HepG2 (cell line): ENCODE measurements at regions not wholly inside any gene's neighbourhood (a gene's known extent, or its start where the extent isn't known, plus 50 kb on each side); places are given as distances from the start of the nearest gene placed in this dataset.

Experiments used
- ATAC-seq: fragments of 200-7000 bp; cut with Tn5 transposase; 3 replicates; pipeline ENCODE4 v1.9.1; 2020; ENCODE audit warnings: mild to moderate bottlenecking, moderate library complexity
- BruUV-seq: library from RNA; stranded (reverse); fragments of 400-500 nt; replicated peaks from 2 replicates; lab custom pipeline; 2021; lab: Mats Ljungman, UMichigan
- CTCF ChIA-PET: fragments of 300-600 bp; formaldehyde crosslinking; extraction: SDS; loops from one replicate; lab custom pipeline; 2021; ENCODE audit warnings: low total read pairs, inconsistent platforms, low intra/inter-chr PET ratio; lab: Yijun Ruan, JAX
- POLR2A ChIA-PET: fragments of 350-600 bp; sonication (Branson Sonifier 250); formaldehyde crosslinking; loops from one replicate; lab custom pipeline; 2020; ENCODE audit warnings: antibody characterized with exemption, inconsistent platforms; lab: Yijun Ruan, JAX
- DNase-seq: peaks from one replicate; pipeline ENCODE4 v3.0.0-alpha.2; 2015; ENCODE audit warnings: low spot score
- FAIRE-seq: peaks from 3 replicates; lab custom pipeline; 2011; peaks lifted over from hg19 to GRCh38; lab: Jason Lieb, UNC
- H2AFZ ChIP-seq: one replicate; pipeline ENCODE4 v1.6.1; 2011; ENCODE audit warnings: low read length, inconsistent platforms
- H3K27ac ChIP-seq: fragments of 300-600 bp; 3 replicates; pipeline ENCODE4 v1.8.0; 2011; ENCODE audit warnings: mixed run types, mild to moderate bottlenecking, mixed read lengths, low read length, inconsistent platforms; ENCODE audit not compliant: insufficient read depth; ENCODE audit errors: extremely low read length
- H3K27me3 ChIP-seq, 2 experiments: fragments of 200-600 bp in 1 of 2; 2 replicates in 1 of 2; 3 replicates in 1 of 2; pipeline versions ENCODE4 v1.6.0 to v1.8.0; 2011; ENCODE audit warnings: low read length in 2 of 2, mild to moderate bottlenecking in 2 of 2, moderate library complexity in 2 of 2, inconsistent platforms in 1 of 2; ENCODE audit not compliant: insufficient read depth in 2 of 2, control insufficient read depth in 1 of 2
- H3K36me3 ChIP-seq, 2 experiments: fragments of 200-600 bp in 1 of 2; replicated peaks in 1 of 2; 2 replicates in 1 of 2; 3 replicates in 1 of 2; pipeline versions ENCODE4 v1.5.1 to v1.8.0; 2011; ENCODE audit warnings: low read length in 2 of 2, inconsistent platforms in 1 of 2; ENCODE audit not compliant: insufficient read depth in 2 of 2, control insufficient read depth in 1 of 2
- H3K4me1 ChIP-seq: 2 replicates; pipeline ENCODE4 v1.5.1; 2012; ENCODE audit warnings: low read length, inconsistent platforms; ENCODE audit not compliant: insufficient read depth
- H3K4me2 ChIP-seq: 2 replicates; pipeline ENCODE4 v1.6.0; 2011; ENCODE audit warnings: low read depth, low read length, inconsistent platforms
- H3K4me3 ChIP-seq, 3 experiments: fragments of 200-600 bp in 1 of 3; sonication (generic), shearing (Covaris generic) in 1 of 3; replicated peaks in 1 of 3; 2 replicates each; pipeline ENCODE4 v1.5.1; 2011 to 2016; ENCODE audit warnings: low read length in 3 of 3, inconsistent platforms in 2 of 3, low read depth in 2 of 3, mild to moderate bottlenecking in 2 of 3, control low read depth in 1 of 3, mixed read lengths in 1 of 3; ENCODE audit not compliant: insufficient read depth in 1 of 3
- H3K79me2 ChIP-seq: one replicate; pipeline ENCODE4 v1.6.1; 2011; ENCODE audit warnings: low read length, inconsistent platforms; ENCODE audit not compliant: insufficient read depth
- H3K9ac ChIP-seq: 2 replicates; pipeline ENCODE4 v1.6.0; 2011; ENCODE audit warnings: mild to moderate bottlenecking, low read depth, low read length, inconsistent platforms; ENCODE audit not compliant: insufficient read depth
- H3K9me3 ChIP-seq: 2 replicates; pipeline ENCODE4 v1.5.1; 2012; ENCODE audit warnings: mild to moderate bottlenecking, low read length
- H4K20me1 ChIP-seq: 2 replicates; pipeline ENCODE4 v1.6.0; 2011; ENCODE audit warnings: inconsistent platforms, mild to moderate bottlenecking, low read length, moderate library complexity; ENCODE audit not compliant: insufficient read depth
- AGO1 ChIP-seq: fragments of 200-400 bp; formaldehyde crosslinking; IDR thresholded peaks from 2 replicates; pipeline ENCODE4 v1.6.1; 2017; ENCODE audit warnings: mild to moderate bottlenecking, low read depth, low read length, moderate library complexity; ENCODE audit not compliant: poor library complexity, severe bottlenecking
- HCFC1 ChIP-seq: fragments of 150-350 bp; IDR thresholded peaks from 2 replicates; pipeline ENCODE4 v1.6.1; 2014; ENCODE audit warnings: low read depth, low read length
- HDAC6 ChIP-seq: fragments of 200-600 bp; sonication (generic); IDR thresholded peaks from 2 replicates; pipeline ENCODE4 v1.7.0; 2017; ENCODE audit warnings: mild to moderate bottlenecking, antibody characterized with exemption, low read length, low read depth
- ISX ChIP-seq: sonication (generic); formaldehyde crosslinking; conservative IDR thresholded peaks from 2 replicates; pipeline ENCODE4 v1.5.0; 2020; ENCODE audit warnings: missing genetic modification reagents
- MTA3 ChIP-seq: sonication (generic); formaldehyde crosslinking; IDR thresholded peaks from 2 replicates; pipeline ENCODE4 v1.4.0; 2020; ENCODE audit warnings: missing genetic modification reagents
- PHF21A ChIP-seq: sonication (generic); formaldehyde crosslinking; IDR thresholded peaks from 2 replicates; pipeline ENCODE4 v1.5.0; 2020; ENCODE audit warnings: mild to moderate bottlenecking, missing genetic modification reagents
- RBM22 ChIP-seq: fragments of 200-400 bp; formaldehyde crosslinking; optimal IDR thresholded peaks from 2 replicates; pipeline ENCODE3; 2017; ENCODE audit warnings: mild to moderate bottlenecking, low read length, moderate library complexity
- ZMYM4 ChIP-seq: sonication (generic); formaldehyde crosslinking; IDR thresholded peaks from 2 replicates; pipeline ENCODE4 v1.8.1; 2023; ENCODE audit warnings: mild to moderate bottlenecking, missing genetic modification reagents
- ZNF234 ChIP-seq: sonication (generic); formaldehyde crosslinking; conservative IDR thresholded peaks from 2 replicates; pipeline ENCODE4 v1.5.1; 2020; ENCODE audit warnings: mild to moderate bottlenecking, missing genetic modification reagents
- ZNF263 ChIP-seq: sonication (generic); formaldehyde crosslinking; IDR thresholded peaks from 2 replicates; pipeline ENCODE4 v1.4.0; 2020; ENCODE audit warnings: missing genetic modification reagents
- ZNF30 ChIP-seq: sonication (generic); formaldehyde crosslinking; IDR thresholded peaks from 2 replicates; pipeline ENCODE4 v1.5.0; 2020; ENCODE audit warnings: mild to moderate bottlenecking, missing genetic modification reagents
- ZNF44 ChIP-seq: sonication (generic); formaldehyde crosslinking; IDR thresholded peaks from 2 replicates; pipeline ENCODE4 v1.5.1; 2020; ENCODE audit warnings: mild to moderate bottlenecking, missing genetic modification reagents
- ZNF552 ChIP-seq: sonication (generic); formaldehyde crosslinking; IDR thresholded peaks from 2 replicates; pipeline ENCODE4 v1.9.0; 2022; ENCODE audit warnings: missing genetic modification reagents, mild to moderate bottlenecking, borderline replicate concordance
- ZNF709 ChIP-seq: sonication (generic); formaldehyde crosslinking; IDR thresholded peaks from 2 replicates; pipeline ENCODE4 v1.5.0; 2020; ENCODE audit warnings: mild to moderate bottlenecking, missing genetic modification reagents
- WGBS: methylation state at CpG from one replicate; pipeline ENCODE4 v1.1.6; 2017; ENCODE audit warnings: low lambda C conversion rate; 5-methylcytosine and 5-hydroxymethylcytosine counted together
- in situ Hi-C: cut with HindIII; loops from 2 replicates; pipeline ENCODE4 v1.10.0; 2017; ENCODE audit warnings: low pct_unique_long_range_greater_than_20kb; ENCODE audit not compliant: extremely low pct_ligation_motif_present
- intact Hi-C: fragments of 100-400 bp; cut with micrococcal nuclease; formaldehyde crosslinking; loops from one replicate; pipeline ENCODE4 v1.10.0; 2022; ENCODE audit not compliant: unreplicated experiment
- TF ChIP-seq, protein P1 (sequence below): sonication (generic); formaldehyde crosslinking; IDR thresholded peaks from 2 replicates; pipeline ENCODE4 v1.5.1; 2020; ENCODE audit warnings: missing genetic modification reagents, mild to moderate bottlenecking, borderline replicate concordance
- TF ChIP-seq, protein P2 (sequence below): sonication (generic); formaldehyde crosslinking; IDR thresholded peaks from 2 replicates; pipeline ENCODE4 v1.4.0; 2020; ENCODE audit warnings: missing genetic modification reagents
- TF ChIP-seq, protein P3 (sequence below): sonication (generic); formaldehyde crosslinking; IDR thresholded peaks from 2 replicates; pipeline ENCODE4 v1.4.0; 2020; ENCODE audit warnings: mild to moderate bottlenecking, missing genetic modification reagents

DNA sequence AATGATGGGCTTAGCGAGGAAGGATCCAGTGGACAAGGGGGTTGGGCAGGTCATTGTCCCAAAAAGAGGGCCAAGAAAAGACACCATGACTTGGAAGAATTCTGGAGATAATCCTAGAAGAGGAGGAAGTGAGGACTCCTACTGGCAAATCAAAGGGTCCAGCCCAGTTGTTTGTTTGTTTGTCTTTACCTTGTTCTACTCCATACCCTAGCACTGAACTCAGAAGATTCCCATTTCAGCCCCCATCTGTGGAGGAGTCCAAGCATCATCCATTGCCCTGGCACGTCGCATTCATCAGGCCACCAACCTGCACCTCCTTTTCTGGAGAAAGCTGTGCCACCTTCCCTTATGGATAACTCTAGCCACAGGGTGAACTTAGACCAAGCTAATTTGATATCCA lies 326.2 kb downstream of the EN1 start:
- no peaks in the 10 kb centered on the region for H3K36me3 ChIP-seq
- no peaks in the 10 kb centered on the region for H3K27me3 ChIP-seq
- no peak overlapping the region for H3K4me2 ChIP-seq
- no peak for DNase-seq
- intact Hi-C loops (no loop called here), in situ Hi-C loops (no loop called here)
- no peak overlapping the region for H2AFZ ChIP-seq
- no peak overlapping the region for H3K27ac ChIP-seq
- no peaks in the 10 kb centered on the region for H3K79me2 ChIP-seq
- POLR2A ChIA-PET, result no interaction called here
- H3K4me3 ChIP-seq, result no peak overlapping the region
- no peak for ATAC-seq
- peaks cover 33% of the 10 kb centered on the region for H3K9me3 ChIP-seq
- no peak for FAIRE-seq
- 31% methylated on average over 3 of the region's 3 CpGs for WGBS
- H3K4me1 ChIP-seq, result no peaks in the 10 kb centered on the region
- no TSS peak for BruUV-seq
- TF ChIP-seq AGO1 (no peak), HCFC1 (no peak), ZNF709 (CRISPR knock-in tag) (no peak), RBM22 (no peak), ISX (CRISPR knock-in tag) (no peak), HDAC6 (no peak), ZNF44 (CRISPR knock-in tag) (no peak), ZNF234 (CRISPR knock-in tag) (no peak), ZNF263 (CRISPR knock-in tag) (no peak), PHF21A (CRISPR knock-in tag) (no peak), ZNF30 (CRISPR knock-in tag) (no peak), ZMYM4 (CRISPR knock-in tag) (no peak), MTA3 (CRISPR knock-in tag) (no peak), ZNF552 (CRISPR knock-in tag) (no peak)
- TF ChIP-seq, protein P1, sequence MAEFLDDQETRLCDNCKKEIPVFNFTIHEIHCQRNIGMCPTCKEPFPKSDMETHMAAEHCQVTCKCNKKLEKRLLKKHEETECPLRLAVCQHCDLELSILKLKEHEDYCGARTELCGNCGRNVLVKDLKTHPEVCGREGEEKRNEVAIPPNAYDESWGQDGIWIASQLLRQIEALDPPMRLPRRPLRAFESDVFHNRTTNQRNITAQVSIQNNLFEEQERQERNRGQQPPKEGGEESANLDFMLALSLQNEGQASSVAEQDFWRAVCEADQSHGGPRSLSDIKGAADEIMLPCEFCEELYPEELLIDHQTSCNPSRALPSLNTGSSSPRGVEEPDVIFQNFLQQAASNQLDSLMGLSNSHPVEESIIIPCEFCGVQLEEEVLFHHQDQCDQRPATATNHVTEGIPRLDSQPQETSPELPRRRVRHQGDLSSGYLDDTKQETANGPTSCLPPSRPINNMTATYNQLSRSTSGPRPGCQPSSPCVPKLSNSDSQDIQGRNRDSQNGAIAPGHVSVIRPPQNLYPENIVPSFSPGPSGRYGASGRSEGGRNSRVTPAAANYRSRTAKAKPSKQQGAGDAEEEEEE (CRISPR knock-in tag), result no peak
- TF ChIP-seq, protein P2, sequence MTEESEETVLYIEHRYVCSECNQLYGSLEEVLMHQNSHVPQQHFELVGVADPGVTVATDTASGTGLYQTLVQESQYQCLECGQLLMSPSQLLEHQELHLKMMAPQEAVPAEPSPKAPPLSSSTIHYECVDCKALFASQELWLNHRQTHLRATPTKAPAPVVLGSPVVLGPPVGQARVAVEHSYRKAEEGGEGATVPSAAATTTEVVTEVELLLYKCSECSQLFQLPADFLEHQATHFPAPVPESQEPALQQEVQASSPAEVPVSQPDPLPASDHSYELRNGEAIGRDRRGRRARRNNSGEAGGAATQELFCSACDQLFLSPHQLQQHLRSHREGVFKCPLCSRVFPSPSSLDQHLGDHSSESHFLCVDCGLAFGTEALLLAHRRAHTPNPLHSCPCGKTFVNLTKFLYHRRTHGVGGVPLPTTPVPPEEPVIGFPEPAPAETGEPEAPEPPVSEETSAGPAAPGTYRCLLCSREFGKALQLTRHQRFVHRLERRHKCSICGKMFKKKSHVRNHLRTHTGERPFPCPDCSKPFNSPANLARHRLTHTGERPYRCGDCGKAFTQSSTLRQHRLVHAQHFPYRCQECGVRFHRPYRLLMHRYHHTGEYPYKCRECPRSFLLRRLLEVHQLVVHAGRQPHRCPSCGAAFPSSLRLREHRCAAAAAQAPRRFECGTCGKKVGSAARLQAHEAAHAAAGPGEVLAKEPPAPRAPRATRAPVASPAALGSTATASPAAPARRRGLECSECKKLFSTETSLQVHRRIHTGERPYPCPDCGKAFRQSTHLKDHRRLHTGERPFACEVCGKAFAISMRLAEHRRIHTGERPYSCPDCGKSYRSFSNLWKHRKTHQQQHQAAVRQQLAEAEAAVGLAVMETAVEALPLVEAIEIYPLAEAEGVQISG, result no peak
- TF ChIP-seq, protein P3, sequence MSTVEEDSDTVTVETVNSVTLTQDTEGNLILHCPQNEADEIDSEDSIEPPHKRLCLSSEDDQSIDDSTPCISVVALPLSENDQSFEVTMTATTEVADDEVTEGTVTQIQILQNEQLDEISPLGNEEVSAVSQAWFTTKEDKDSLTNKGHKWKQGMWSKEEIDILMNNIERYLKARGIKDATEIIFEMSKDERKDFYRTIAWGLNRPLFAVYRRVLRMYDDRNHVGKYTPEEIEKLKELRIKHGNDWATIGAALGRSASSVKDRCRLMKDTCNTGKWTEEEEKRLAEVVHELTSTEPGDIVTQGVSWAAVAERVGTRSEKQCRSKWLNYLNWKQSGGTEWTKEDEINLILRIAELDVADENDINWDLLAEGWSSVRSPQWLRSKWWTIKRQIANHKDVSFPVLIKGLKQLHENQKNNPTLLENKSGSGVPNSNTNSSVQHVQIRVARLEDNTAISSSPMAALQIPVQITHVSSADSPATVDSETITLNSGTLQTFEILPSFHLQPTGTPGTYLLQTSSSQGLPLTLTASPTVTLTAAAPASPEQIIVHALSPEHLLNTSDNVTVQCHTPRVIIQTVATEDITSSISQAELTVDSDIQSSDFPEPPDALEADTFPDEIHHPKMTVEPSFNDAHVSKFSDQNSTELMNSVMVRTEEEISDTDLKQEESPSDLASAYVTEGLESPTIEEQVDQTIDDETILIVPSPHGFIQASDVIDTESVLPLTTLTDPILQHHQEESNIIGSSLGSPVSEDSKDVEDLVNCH (CRISPR knock-in tag), result no peak
- TF ChIP-seq, all 625 proteins: peak for 0
- H3K9ac ChIP-seq, result no peak overlapping the region
- CTCF ChIA-PET, result no interaction called here
- no peaks in the 10 kb centered on the region for H4K20me1 ChIP-seq
